PC-3 (cell line): ENCODE measurements at regions not wholly inside any gene's neighbourhood (a gene's known extent, or its start where the extent isn't known, plus 50 kb on each side); places are given as distances from the start of the nearest gene placed in this dataset.

ENCODE experiments used
- CTCF ChIP-seq: fragments of 300-600 bp; sonication (generic); conservative IDR thresholded peaks from 2 replicates; pipeline ENCODE4 v1.5.1; 2017; ENCODE audit warnings: antibody characterized with exemption, low read depth, mild to moderate bottlenecking, low read length
- EZH2 ChIP-seq: fragments of 300-600 bp; sonication (generic); IDR thresholded peaks from one replicate; pipeline ENCODE4 v1.6.1; 2017; ENCODE audit warnings: antibody characterized with exemption, mild to moderate bottlenecking, low read length; ENCODE audit not compliant: unreplicated experiment

GRCh38 chr15:96165775-96166174 is 164.7 kb upstream of the NR2F2 start:
- TF ChIP-seq CTCF (no peak), EZH2 (no peak)
